Activated CD4-positive, alpha-beta T cell treated with anti-CD3 and anti-CD28 coated beads, Interleukin-2, amount 10 ng/mL, durations not matched to agents 7 days and 5 days (primary cell): ENCODE measurements at regions not wholly inside any gene's neighbourhood (a gene's known extent, or its start where the extent isn't known, plus 50 kb on each side); places are given as distances from the start of the nearest gene placed in this dataset.
"Not testable (repeated sequence)": the region's sequence is repeated elsewhere in the genome, so short reads cannot be mapped to it uniquely, and the experiment has no call there.

Experiments used
- CTCF ChIA-PET: fragments of 350-600 bp; sonication (Branson Sonifier 250); formaldehyde crosslinking; loops from one replicate; lab custom pipeline; 2021; ENCODE audit warnings: antibody characterized with exemption; lab: Charles Lee
- POLR2A ChIA-PET: fragments of 350-600 bp; sonication (Branson Sonifier 250); formaldehyde crosslinking; loops from one replicate; lab custom pipeline; 2021; ENCODE audit warnings: antibody characterized with exemption; lab: Charles Lee
- DNase-seq: peaks from one replicate; pipeline ENCODE4 v3.0.0-alpha.2; 2020
- H3K27ac Mint-ChIP-seq: one replicate; pipeline ENCODE4 v1.8.0; 2021; ENCODE audit warnings: mild to moderate bottlenecking, moderate library complexity, mixed read lengths
- H3K27me3 Mint-ChIP-seq: one replicate; pipeline ENCODE4 v1.8.0; 2021; ENCODE audit warnings: mixed read lengths
- H3K36me3 Mint-ChIP-seq: one replicate; pipeline ENCODE4 v1.8.0; 2021; ENCODE audit warnings: low read depth, mixed read lengths
- H3K4me1 Mint-ChIP-seq: one replicate; pipeline ENCODE4 v1.8.0; 2021; ENCODE audit warnings: mixed read lengths
- H3K4me3 Mint-ChIP-seq: one replicate; pipeline ENCODE4 v1.8.0; 2021; ENCODE audit warnings: mild to moderate bottlenecking, moderate library complexity, mixed read lengths
- H3K9me3 Mint-ChIP-seq: one replicate; pipeline ENCODE4 v1.8.0; 2021; ENCODE audit warnings: mixed read lengths

DNA sequence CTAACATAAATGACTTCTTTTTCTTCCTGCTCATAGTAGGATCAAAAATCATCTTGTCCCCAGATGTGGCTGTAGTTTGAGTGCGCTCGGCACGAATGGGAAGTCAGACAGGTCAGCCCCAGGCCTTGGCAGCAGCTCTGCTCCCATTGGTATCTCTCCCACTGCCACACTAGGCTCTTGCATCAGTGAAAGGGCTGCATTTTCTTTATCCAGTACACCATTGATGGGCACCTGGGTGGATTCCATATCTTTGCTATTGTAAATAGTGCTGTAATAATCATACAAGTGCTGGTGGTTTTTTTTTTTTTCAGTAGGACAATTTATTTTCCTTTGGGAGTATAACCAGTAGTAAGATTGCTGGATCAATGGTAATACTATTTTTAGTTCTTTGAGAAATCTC, 865.5 kb downstream of the CCDC85A start:
- Mint-ChIP-seq H3K27ac (no peak overlapping the region), H3K9me3 (no peaks in the 10 kb centered on the region), H3K36me3 (no peaks in the 10 kb centered on the region), H3K27me3 (no peaks in the 10 kb centered on the region), H3K4me3 (no peak overlapping the region), H3K4me1 (no peaks in the 10 kb centered on the region)
- DNase-seq: no peak
- CTCF ChIA-PET: no interaction called here
- POLR2A ChIA-PET: no interaction called here

DNA sequence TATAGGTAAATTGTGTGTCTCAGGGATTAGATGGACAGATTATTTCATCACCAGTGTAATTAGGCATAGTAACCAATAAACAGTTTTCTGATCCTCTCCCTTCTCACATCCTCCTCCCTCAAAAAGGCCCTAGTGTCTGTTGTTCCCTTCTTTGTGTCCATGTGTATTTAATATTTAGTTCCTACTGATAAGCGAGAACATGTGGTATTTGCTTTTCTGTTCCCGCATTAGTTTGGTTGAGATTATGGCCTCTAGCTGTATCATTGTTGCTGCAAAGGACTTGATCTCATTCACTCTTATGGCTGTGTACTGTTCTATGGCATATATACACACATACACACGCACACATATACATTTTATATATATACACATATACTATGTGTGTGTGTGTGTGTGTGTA, 866.2 kb downstream of the CCDC85A start:
- Mint-ChIP-seq H3K36me3 (no peaks in the 10 kb centered on the region), H3K27me3 (no peaks in the 10 kb centered on the region), H3K27ac (no peak overlapping the region), H3K9me3 (no peaks in the 10 kb centered on the region), H3K4me1 (no peaks in the 10 kb centered on the region), H3K4me3 (no peak overlapping the region)
- CTCF ChIA-PET: no interaction called here
- no peak for DNase-seq
- POLR2A ChIA-PET: no interaction called here

DNA sequence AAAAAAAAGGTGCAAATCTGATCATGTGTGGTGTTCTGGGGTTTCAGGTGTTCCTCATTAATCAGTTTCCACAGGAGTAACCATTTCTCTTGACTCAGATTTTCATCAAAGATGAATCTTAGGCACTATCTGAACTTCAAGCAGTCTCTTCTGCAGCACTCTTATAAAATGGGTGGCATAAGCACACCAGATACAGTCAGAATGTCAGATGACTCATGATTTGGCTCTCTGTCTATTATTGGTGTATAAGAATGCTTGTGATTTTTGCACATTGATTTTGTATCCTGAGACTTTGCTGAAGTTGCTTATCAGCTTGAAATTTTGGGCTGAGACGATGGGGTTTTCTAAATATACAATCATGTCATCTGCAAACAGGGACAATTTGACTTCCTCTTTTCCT, 882.5 kb downstream of the CCDC85A start:
- H3K4me1 Mint-ChIP-seq, H3K4me3 Mint-ChIP-seq, CTCF ChIA-PET, H3K27ac Mint-ChIP-seq, H3K27me3 Mint-ChIP-seq, H3K36me3 Mint-ChIP-seq, DNase-seq, POLR2A ChIA-PET, H3K9me3 Mint-ChIP-seq: not testable (repeated sequence)

DNA sequence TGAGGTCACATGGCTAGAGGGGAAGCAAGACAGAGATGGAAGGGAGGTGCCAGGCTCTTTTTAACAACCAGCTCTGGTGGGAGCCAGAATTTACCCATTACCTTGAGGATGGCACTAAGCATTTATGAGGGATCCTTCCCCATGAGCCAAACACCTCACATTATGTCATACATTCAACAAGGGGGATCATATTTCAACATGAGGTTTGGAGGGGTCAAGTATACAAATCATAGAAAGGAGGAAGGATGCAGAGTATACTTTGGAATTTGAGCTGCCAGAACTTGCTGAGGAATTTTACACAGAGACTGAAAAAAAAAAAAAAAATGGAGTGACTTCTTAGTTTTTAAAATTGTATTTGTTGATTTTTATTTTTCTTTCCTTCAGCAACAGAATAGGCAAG, 891.4 kb downstream of the CCDC85A start:
- DNase-seq: no peak
- ChIA-PET POLR2A (no interaction called here), CTCF (no interaction called here)
- Mint-ChIP-seq H3K27ac (no peak overlapping the region), H3K4me1 (no peaks in the 10 kb centered on the region), H3K9me3 (peaks cover 11% of the 10 kb centered on the region), H3K36me3 (no peaks in the 10 kb centered on the region), H3K27me3 (no peaks in the 10 kb centered on the region), H3K4me3 (no peak overlapping the region)

DNA sequence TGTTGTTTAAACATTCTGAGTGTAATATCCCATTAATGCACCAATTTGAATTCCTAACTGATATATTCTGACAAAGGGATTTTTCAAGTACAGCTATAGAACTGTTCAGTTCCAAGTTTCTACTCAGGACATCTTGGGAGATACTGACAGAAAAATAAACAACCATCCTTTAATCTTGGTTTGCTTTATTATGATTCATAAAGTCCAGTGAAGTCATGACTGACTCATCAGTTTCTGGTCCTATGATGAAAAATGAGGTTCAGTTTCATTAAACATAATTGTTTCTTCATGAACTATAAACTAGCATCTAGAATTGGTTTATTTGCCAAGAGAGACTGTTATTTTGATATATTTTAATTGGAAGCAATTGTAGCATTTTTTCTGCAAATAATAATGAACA, 896.2 kb downstream of the CCDC85A start:
- Mint-ChIP-seq H3K27ac (no peak overlapping the region), H3K4me3 (no peak overlapping the region), H3K9me3 (peaks cover 11% of the 10 kb centered on the region), H3K36me3 (no peaks in the 10 kb centered on the region), H3K27me3 (no peaks in the 10 kb centered on the region), H3K4me1 (no peaks in the 10 kb centered on the region)
- ChIA-PET CTCF (interaction anchor here (0.5 kb wide), 1 partner anchor 40 kb away, joined by 3 read pairs; no protein-coding TSS in a partner anchor), POLR2A (no interaction called here)
- no peak for DNase-seq

DNA sequence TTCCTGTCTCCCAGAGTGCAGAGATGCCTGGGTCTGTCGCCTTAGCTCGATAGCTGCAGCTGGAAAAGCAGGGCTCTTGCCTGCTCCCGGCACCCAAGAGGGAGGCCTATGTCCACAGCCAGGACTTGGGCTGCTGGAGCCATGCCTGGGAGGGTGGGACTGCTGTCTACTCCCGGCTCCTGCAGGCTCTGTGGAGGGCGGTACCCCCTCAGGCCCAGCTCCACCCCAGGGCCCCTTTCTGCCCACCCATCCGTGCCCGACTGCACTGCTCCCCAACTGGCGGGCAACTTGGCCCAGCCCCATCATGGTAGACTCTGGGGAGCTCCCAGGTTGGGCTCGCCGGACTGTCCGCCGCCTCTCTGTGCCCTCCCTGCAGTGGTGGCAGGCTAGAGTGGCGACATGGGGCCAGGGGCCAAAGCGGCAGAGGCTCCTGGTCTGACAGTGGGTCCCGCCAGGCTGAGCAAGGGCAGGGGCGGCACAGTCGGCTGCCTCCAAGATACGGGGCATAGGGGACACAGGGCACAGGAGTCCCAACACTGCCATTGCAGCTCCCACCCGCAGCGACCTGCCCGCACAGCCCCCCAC, 901.0 kb downstream of the CCDC85A start:
- Mint-ChIP-seq H3K27ac (no peak overlapping the region), H3K4me3 (no peak overlapping the region), H3K36me3 (no peaks in the 10 kb centered on the region), H3K9me3 (peaks cover 10% of the 10 kb centered on the region), H3K4me1 (no peaks in the 10 kb centered on the region), H3K27me3 (no peaks in the 10 kb centered on the region)
- DNase-seq: no peak
- ChIA-PET POLR2A (no interaction called here), CTCF (no interaction called here)

DNA sequence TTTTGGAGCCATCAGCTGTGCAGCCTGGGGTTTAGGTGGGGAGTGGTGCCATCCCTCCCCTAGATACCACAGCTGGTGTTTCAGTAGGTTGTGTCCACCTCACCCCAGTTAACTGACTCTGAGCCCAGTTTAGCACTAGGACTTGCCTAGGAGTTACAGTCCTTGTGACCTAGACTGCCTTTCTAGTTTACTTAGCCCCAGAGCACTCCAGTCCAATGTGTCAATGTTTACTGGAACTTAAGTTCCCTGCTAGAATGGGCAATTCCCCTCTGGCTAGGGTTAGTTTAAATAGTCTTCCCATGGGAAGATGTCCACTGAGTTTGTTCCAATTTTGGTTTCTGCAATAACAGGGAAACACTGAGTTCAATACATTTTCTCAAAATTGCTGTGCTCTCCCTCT, 909.2 kb downstream of the CCDC85A start:
- no peaks in the 10 kb centered on the region for H3K4me1 Mint-ChIP-seq
- H3K27me3 Mint-ChIP-seq: no peaks in the 10 kb centered on the region
- no peak overlapping the region for H3K4me3 Mint-ChIP-seq
- DNase-seq: no peak
- peaks cover 5% of the 10 kb centered on the region for H3K9me3 Mint-ChIP-seq
- ChIA-PET POLR2A (no interaction called here), CTCF (no interaction called here)
- no peak overlapping the region for H3K27ac Mint-ChIP-seq
- H3K36me3 Mint-ChIP-seq: no peaks in the 10 kb centered on the region

DNA sequence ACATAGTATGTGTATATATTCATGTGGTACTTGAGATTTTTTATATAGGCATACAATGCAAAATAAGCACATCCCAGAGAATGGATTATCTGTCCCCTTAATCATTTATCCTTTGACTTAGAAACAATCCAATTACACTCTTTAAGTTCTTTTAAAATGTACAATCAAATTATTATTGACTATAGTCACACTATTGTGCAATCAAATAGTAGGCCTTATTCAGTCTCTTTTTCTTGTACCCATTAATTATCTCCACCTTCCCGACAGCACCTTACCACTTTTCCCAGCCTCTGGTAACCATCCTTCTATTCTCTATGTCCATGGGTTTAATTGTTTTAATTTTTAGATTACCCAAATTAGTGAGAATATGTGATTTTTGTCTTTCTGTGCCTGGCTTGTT, 914.1 kb downstream of the CCDC85A start:
- no peak for DNase-seq
- ChIA-PET CTCF (no interaction called here), POLR2A (no interaction called here)
- Mint-ChIP-seq H3K27me3 (no peaks in the 10 kb centered on the region), H3K9me3 (peaks cover 10% of the 10 kb centered on the region), H3K4me3 (no peak overlapping the region), H3K36me3 (no peaks in the 10 kb centered on the region), H3K4me1 (no peaks in the 10 kb centered on the region), H3K27ac (no peak overlapping the region)

DNA sequence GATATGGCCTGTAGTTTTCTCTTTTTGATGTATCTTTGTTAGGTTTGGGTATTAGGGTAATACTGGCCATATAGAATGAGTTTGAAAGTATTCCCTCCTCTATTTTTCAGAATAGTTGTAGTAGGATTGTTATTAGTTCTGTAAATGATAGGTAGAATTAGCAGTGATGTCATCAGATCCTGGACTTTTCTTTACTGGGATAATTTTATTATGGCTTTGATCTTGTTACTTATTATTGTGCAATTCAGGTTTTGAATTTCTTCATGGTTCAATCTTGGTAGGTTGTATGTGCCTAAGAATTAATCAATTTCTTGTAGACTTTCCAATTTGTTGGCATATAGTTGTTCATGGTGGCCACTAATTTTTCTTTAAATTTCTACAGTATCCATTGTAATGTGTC, 916.6 kb downstream of the CCDC85A start:
- no peak for DNase-seq
- ChIA-PET POLR2A (no interaction called here), CTCF (no interaction called here)
- no peak overlapping the region for H3K27ac Mint-ChIP-seq
- no peaks in the 10 kb centered on the region for H3K36me3 Mint-ChIP-seq
- H3K9me3 Mint-ChIP-seq: peaks cover 10% of the 10 kb centered on the region
- H3K4me1 Mint-ChIP-seq: no peaks in the 10 kb centered on the region
- no peaks in the 10 kb centered on the region for H3K27me3 Mint-ChIP-seq
- H3K4me3 Mint-ChIP-seq: no peak overlapping the region

DNA sequence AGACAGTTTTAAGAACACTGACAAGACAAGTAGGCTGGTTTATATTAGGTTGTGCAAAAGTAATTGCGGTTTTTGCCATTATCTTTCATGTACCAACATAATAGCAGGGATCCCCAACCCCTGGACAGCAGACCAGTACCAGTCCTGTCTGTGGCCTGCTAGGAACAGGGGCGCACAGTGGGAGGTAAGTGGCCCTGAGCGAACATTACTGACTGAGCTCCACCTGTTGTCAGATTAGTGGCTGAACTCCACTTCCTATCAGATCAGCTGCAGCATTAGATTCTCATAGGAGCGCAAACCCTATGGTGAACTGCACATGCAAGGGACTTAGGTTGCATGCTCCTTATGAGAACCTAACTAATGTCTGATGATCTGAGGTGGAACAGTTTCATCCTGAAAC, 921.9 kb downstream of the CCDC85A start:
- H3K9me3 Mint-ChIP-seq: peaks cover 5% of the 10 kb centered on the region
- no peak overlapping the region for H3K4me3 Mint-ChIP-seq
- H3K27me3 Mint-ChIP-seq: no peaks in the 10 kb centered on the region
- ChIA-PET CTCF (no interaction called here), POLR2A (no interaction called here)
- no peaks in the 10 kb centered on the region for H3K4me1 Mint-ChIP-seq
- no peak overlapping the region for H3K27ac Mint-ChIP-seq
- no peak for DNase-seq
- H3K36me3 Mint-ChIP-seq: no peaks in the 10 kb centered on the region

DNA sequence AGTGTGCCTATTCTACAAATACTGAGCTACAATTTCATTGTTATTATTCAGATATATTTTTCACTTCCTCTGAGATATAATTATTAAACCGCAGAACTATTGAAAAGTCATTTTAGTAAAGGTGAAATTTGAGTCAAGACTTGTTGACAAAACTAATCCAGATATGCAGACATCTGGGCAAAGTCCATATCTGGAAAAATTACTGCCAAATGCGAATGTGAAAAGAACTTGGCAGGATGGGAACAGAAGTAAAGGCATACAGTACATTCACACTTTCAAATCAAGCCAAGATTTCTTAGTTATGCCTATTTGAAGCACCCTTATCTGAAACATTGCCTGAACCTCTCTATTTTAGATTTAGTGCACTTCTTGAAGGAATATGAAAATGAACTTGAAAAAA, 923.6 kb downstream of the CCDC85A start:
- Mint-ChIP-seq H3K9me3 (peaks cover 5% of the 10 kb centered on the region), H3K4me1 (no peaks in the 10 kb centered on the region), H3K27me3 (no peaks in the 10 kb centered on the region), H3K27ac (no peak overlapping the region), H3K4me3 (no peak overlapping the region), H3K36me3 (no peaks in the 10 kb centered on the region)
- ChIA-PET CTCF (no interaction called here), POLR2A (no interaction called here)
- no peak for DNase-seq

DNA sequence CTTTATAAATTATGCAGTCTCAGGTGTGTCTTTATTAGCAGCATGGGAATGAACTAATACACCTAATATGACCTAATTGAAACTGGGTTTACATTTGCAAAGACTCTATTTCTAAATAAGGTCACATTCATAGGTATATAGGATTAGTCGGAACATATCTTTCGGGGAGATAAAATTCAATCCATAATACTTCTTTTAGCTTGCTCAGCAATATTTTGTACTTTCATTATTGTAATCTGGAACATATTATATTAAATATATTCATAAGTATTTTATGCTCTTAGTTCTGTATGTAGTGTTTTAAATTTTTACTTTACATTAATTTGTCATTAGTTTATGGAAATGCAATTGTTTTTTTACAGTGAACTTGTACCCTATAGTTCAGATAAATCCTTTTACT, 927.7 kb downstream of the CCDC85A start:
- Mint-ChIP-seq H3K4me3 (no peak overlapping the region), H3K4me1 (no peaks in the 10 kb centered on the region), H3K27me3 (no peaks in the 10 kb centered on the region), H3K27ac (no peak overlapping the region), H3K9me3 (peaks cover 5% of the 10 kb centered on the region), H3K36me3 (no peaks in the 10 kb centered on the region)
- POLR2A ChIA-PET: no interaction called here
- DNase-seq: no peak
- CTCF ChIA-PET: interaction anchor here (0.8 kb wide), 1 partner anchor 9 kb away, joined by 3 read pairs; no protein-coding TSS in a partner anchor

DNA sequence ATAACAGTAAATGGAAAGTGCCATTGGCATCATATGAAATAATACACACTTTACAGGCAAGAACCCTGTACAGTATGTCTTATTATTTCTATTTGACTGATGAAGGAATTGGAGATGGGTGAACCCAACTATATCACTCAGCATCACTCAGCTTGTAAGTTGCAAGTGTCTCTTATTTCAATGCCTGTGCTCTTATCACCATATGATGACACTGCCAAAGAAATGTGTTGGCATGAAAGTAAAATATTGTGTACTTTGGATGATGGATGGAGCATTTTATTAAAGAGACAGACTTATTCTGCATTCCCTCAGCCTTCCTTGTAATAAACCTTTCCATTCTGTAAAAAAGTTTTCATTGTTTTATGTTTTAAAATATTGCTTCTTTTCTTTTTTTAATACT, 927.5 kb upstream of the VRK2 start:
- no peaks in the 10 kb centered on the region for H3K4me1 Mint-ChIP-seq
- POLR2A ChIA-PET: no interaction called here
- no peaks in the 10 kb centered on the region for H3K27me3 Mint-ChIP-seq
- DNase-seq: no peak
- no peak overlapping the region for H3K4me3 Mint-ChIP-seq
- no peak overlapping the region for H3K27ac Mint-ChIP-seq
- no peaks in the 10 kb centered on the region for H3K36me3 Mint-ChIP-seq
- peaks cover 2% of the 10 kb centered on the region for H3K9me3 Mint-ChIP-seq
- CTCF ChIA-PET: no interaction called here

DNA sequence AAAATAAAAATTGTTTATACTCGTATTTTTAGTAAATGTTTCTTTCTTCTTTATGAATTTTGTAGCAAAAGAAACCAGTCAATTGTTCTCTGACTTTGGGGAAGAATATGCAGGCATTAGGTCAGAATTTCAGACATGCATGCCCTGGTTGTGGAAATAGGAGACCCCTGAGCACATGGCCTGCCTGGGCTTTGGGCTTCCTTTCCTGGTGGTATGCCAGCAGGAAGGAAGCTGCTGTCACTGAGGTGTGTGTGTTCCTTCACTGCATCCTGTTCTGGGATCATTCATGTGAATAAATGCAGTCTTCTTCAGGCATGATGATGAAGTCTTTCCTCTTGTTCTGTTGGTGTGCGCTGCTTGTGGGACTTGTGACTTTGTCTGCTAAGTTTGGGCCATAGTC, 920.2 kb upstream of the VRK2 start:
- ChIA-PET CTCF (no interaction called here), POLR2A (no interaction called here)

More for the DNA sequence above, 920.2 kb upstream of the VRK2 start:
- Mint-ChIP-seq H3K9me3 (peaks cover 6% of the 10 kb centered on the region), H3K27ac (no peak overlapping the region), H3K4me3 (no peak overlapping the region), H3K36me3 (no peaks in the 10 kb centered on the region), H3K27me3 (no peaks in the 10 kb centered on the region), H3K4me1 (no peaks in the 10 kb centered on the region)
- DNase-seq: no peak
